Hypothalamus (tissue), 51 donors: ENCODE measurements at regions not wholly inside any gene's neighbourhood (a gene's known extent, or its start where the extent isn't known, plus 50 kb on each side); places are given as distances from the start of the nearest gene placed in this dataset.
"Not testable (repeated sequence)": the region's sequence is repeated elsewhere in the genome, so short reads cannot be mapped to it uniquely, and the experiment has no call there.

Source experiments
- DNase-seq, 51 donors: peaks; one replicate each; lab custom pipeline; 2025; lab: John Stamatoyannopoulos, UW

GRCh38 chr3:164393171-164393570 is 685.1 kb downstream of the SI start:
- DNase-seq: no peak

GRCh38 chr3:164390046-164390445 is 688.2 kb downstream of the SI start:
- DNase-seq: no peak

GRCh38 chr3:164387236-164387635 is 691.1 kb downstream of the SI start:
- no peak for DNase-seq

- DNase-seq: no peak
These were observed 698.1 kb downstream of the SI start for GRCh38 chr3:164380156-164380555.

GRCh38 chr3:164377466-164377865 is 700.8 kb downstream of the SI start:
- no peak for DNase-seq

GRCh38 chr3:164375995-164376394 is 702.3 kb downstream of the SI start:
- no peak for DNase-seq

- no peak for DNase-seq
These were observed 702.8 kb downstream of the SI start for GRCh38 chr3:164375538-164375937.

GRCh38 chr3:164371681-164372080 is 706.6 kb downstream of the SI start:
- no peak for DNase-seq

GRCh38 chr3:164370970-164371369 is 707.3 kb downstream of the SI start:
- no peak for DNase-seq

- DNase-seq: no peak
These were observed 713.1 kb downstream of the SI start for GRCh38 chr3:164365242-164365641.

GRCh38 chr3:164364111-164364510 is 714.2 kb downstream of the SI start:
- no peak for DNase-seq

GRCh38 chr3:164360738-164361406 is 717.4 kb downstream of the SI start:
- DNase-seq: no peak

- no peak for DNase-seq
These were observed 718.2 kb downstream of the SI start for GRCh38 chr3:164360078-164360578.

- no peak for DNase-seq
These were observed 725.3 kb downstream of the SI start for GRCh38 chr3:164352991-164353390.

GRCh38 chr3:164351131-164351530 is 727.2 kb downstream of the SI start:
- no peak for DNase-seq

GRCh38 chr3:164342206-164342605 is 736.1 kb downstream of the SI start:
- not testable (repeated sequence) for DNase-seq

- DNase-seq: no peak
These were observed 737.2 kb downstream of the SI start for GRCh38 chr3:164341086-164341485.

- no peak for DNase-seq
These were observed 738.0 kb downstream of the SI start for GRCh38 chr3:164340273-164340672.

- no peak for DNase-seq
These were observed 745.2 kb downstream of the SI start for GRCh38 chr3:164332831-164333802.

GRCh38 chr3:164326714-164327113 is 751.6 kb downstream of the SI start:
- DNase-seq: no peak

GRCh38 chr3:164320962-164321361 is 757.3 kb downstream of the SI start:
- no peak for DNase-seq

GRCh38 chr3:164306042-164306441 is 772.3 kb downstream of the SI start:
- no peak for DNase-seq
